ENCODE measurements at regions not wholly inside any gene's neighbourhood (a gene's known extent, or its start where the extent isn't known, plus 50 kb on each side); places are given as distances from the start of the nearest gene placed in this dataset.

- H3K4me2 ChIP-seq (ENCODE audit: extremely low read depth, insufficient read depth, low read length): no peak overlapping the region
- no peaks in the 10 kb centered on the region for H3K27me3 ChIP-seq (ENCODE audit: control insufficient read depth, insufficient read depth, low read length)
- H3K36me3 ChIP-seq (ENCODE audit: control insufficient read depth, insufficient read depth, low read length): no peaks in the 10 kb centered on the region
- H3K9ac ChIP-seq (ENCODE audit: insufficient read depth, low read length): no peak overlapping the region
- TF ChIP-seq CTCF (conservative IDR thresholded peaks at IDR 0.05 in 1 of 2, IDR thresholded peaks at IDR 0.05 in 1 of 2; ENCODE audit: low read depth in 1 of 2, low read length in 2 of 2): no peak
- TF ChIP-seq EZH2 (IDR thresholded peaks at IDR 0.05; ENCODE audit: low read length, missing control alignments): no peak
- H3K9me3 ChIP-seq (ENCODE audit: control insufficient read depth, insufficient read depth, low read depth, low read length): no peaks in the 10 kb centered on the region
- no peak overlapping the region for H3K4me3 ChIP-seq (replicated peaks in 1 of 4; ENCODE audit: control extremely low read depth in 1 of 4, insufficient read depth in 1 of 4, low read depth in 3 of 4, low read length in 4 of 4)
- H3K27ac ChIP-seq (ENCODE audit: insufficient read depth, low read length): no peak overlapping the region
- H3K4me1 ChIP-seq (ENCODE audit: control insufficient read depth, extremely low read depth, insufficient read depth, low read length): no peaks in the 10 kb centered on the region
- H3K79me2 ChIP-seq (ENCODE audit: control insufficient read depth, insufficient read depth, low read length): no peaks in the 10 kb centered on the region
- H4K20me1 ChIP-seq (ENCODE audit: control insufficient read depth, extremely low read depth, insufficient read depth, low read length): no peaks in the 10 kb centered on the region
- H2AFZ ChIP-seq (ENCODE audit: low read length): no peak overlapping the region
- no peak for DNase-seq (ENCODE audit: low read depth in 2 of 2)
Observed at GRCh38 chr6:82458147-82458546, 94.5 kb downstream of the TPBG start.

- no peak for DNase-seq (ENCODE audit: low read depth in 2 of 2)
- TF ChIP-seq CTCF (conservative IDR thresholded peaks at IDR 0.05 in 1 of 2, IDR thresholded peaks at IDR 0.05 in 1 of 2; ENCODE audit: low read depth in 1 of 2, low read length in 2 of 2): no peak
- no peak for TF ChIP-seq EZH2 (IDR thresholded peaks at IDR 0.05; ENCODE audit: low read length, missing control alignments)
- H3K9ac ChIP-seq (ENCODE audit: insufficient read depth, low read length): no peak overlapping the region
- H3K4me2 ChIP-seq (ENCODE audit: extremely low read depth, insufficient read depth, low read length): no peak overlapping the region
- H3K4me1 ChIP-seq (ENCODE audit: control insufficient read depth, extremely low read depth, insufficient read depth, low read length): no peaks in the 10 kb centered on the region
- H3K27me3 ChIP-seq (ENCODE audit: control insufficient read depth, insufficient read depth, low read length): no peaks in the 10 kb centered on the region
- H3K79me2 ChIP-seq (ENCODE audit: control insufficient read depth, insufficient read depth, low read length): no peaks in the 10 kb centered on the region
- no peaks in the 10 kb centered on the region for H3K36me3 ChIP-seq (ENCODE audit: control insufficient read depth, insufficient read depth, low read length)
- H4K20me1 ChIP-seq (ENCODE audit: control insufficient read depth, extremely low read depth, insufficient read depth, low read length): no peaks in the 10 kb centered on the region
- H3K9me3 ChIP-seq (ENCODE audit: control insufficient read depth, insufficient read depth, low read depth, low read length): no peaks in the 10 kb centered on the region
- H2AFZ ChIP-seq (ENCODE audit: low read length): no peak overlapping the region
- H3K27ac ChIP-seq (ENCODE audit: insufficient read depth, low read length): no peak overlapping the region
- no peak overlapping the region for H3K4me3 ChIP-seq (replicated peaks in 1 of 4; ENCODE audit: control extremely low read depth in 1 of 4, insufficient read depth in 1 of 4, low read depth in 3 of 4, low read length in 4 of 4)
Observed at GRCh38 chr6:82458705-82459104, 95.1 kb downstream of the TPBG start.

GRCh38 chr6:82461536-82461935 lies 97.9 kb downstream of the TPBG start:
- TF ChIP-seq CTCF (conservative IDR thresholded peaks at IDR 0.05 in 1 of 2, IDR thresholded peaks at IDR 0.05 in 1 of 2; ENCODE audit: low read depth in 1 of 2, low read length in 2 of 2) (no peak), EZH2 (IDR thresholded peaks at IDR 0.05; ENCODE audit: low read length, missing control alignments) (no peak)
- DNase-seq (ENCODE audit: low read depth in 2 of 2): no peak
- H3K79me2 ChIP-seq (ENCODE audit: control insufficient read depth, insufficient read depth, low read length): no peaks in the 10 kb centered on the region
- H3K27me3 ChIP-seq (ENCODE audit: control insufficient read depth, insufficient read depth, low read length): no peaks in the 10 kb centered on the region
- H4K20me1 ChIP-seq (ENCODE audit: control insufficient read depth, extremely low read depth, insufficient read depth, low read length): no peaks in the 10 kb centered on the region
- no peak overlapping the region for H3K9ac ChIP-seq (ENCODE audit: insufficient read depth, low read length)
- no peak overlapping the region for H2AFZ ChIP-seq (ENCODE audit: low read length)
- H3K4me2 ChIP-seq (ENCODE audit: extremely low read depth, insufficient read depth, low read length): no peak overlapping the region
- H3K4me3 ChIP-seq (replicated peaks in 1 of 4; ENCODE audit: control extremely low read depth in 1 of 4, insufficient read depth in 1 of 4, low read depth in 3 of 4, low read length in 4 of 4): no peak overlapping the region
- no peaks in the 10 kb centered on the region for H3K36me3 ChIP-seq (ENCODE audit: control insufficient read depth, insufficient read depth, low read length)
- H3K4me1 ChIP-seq (ENCODE audit: control insufficient read depth, extremely low read depth, insufficient read depth, low read length): no peaks in the 10 kb centered on the region
- H3K9me3 ChIP-seq (ENCODE audit: control insufficient read depth, insufficient read depth, low read depth, low read length): no peaks in the 10 kb centered on the region
- no peak overlapping the region for H3K27ac ChIP-seq (ENCODE audit: insufficient read depth, low read length)

Measured in fibroblast of lung (primary cell).